22Rv1 (cell line): ENCODE measurements at regions not wholly inside any gene's neighbourhood (a gene's known extent, or its start where the extent isn't known, plus 50 kb on each side); places are given as distances from the start of the nearest gene placed in this dataset.

Source experiments
- H3K27ac ChIP-seq: fragments of 450-650 bp; 2 replicates; pipeline ENCODE4 v1.5.1; 2017
- ZFX ChIP-seq: fragments of 450-650 bp; IDR thresholded peaks from 2 replicates; pipeline ENCODE4 v1.6.1; 2017; ENCODE audit warnings: antibody characterized with exemption, borderline replicate concordance
- TF ChIP-seq, protein P1 (sequence below): fragments of 450-650 bp; IDR thresholded peaks from 2 replicates; pipeline ENCODE4 v1.5.1; 2017; ENCODE audit warnings: mild to moderate bottlenecking

GRCh38 chr4:128521156-128521555 lies 233.5 kb upstream of the PGRMC2 start:
- TF ChIP-seq, protein P1, sequence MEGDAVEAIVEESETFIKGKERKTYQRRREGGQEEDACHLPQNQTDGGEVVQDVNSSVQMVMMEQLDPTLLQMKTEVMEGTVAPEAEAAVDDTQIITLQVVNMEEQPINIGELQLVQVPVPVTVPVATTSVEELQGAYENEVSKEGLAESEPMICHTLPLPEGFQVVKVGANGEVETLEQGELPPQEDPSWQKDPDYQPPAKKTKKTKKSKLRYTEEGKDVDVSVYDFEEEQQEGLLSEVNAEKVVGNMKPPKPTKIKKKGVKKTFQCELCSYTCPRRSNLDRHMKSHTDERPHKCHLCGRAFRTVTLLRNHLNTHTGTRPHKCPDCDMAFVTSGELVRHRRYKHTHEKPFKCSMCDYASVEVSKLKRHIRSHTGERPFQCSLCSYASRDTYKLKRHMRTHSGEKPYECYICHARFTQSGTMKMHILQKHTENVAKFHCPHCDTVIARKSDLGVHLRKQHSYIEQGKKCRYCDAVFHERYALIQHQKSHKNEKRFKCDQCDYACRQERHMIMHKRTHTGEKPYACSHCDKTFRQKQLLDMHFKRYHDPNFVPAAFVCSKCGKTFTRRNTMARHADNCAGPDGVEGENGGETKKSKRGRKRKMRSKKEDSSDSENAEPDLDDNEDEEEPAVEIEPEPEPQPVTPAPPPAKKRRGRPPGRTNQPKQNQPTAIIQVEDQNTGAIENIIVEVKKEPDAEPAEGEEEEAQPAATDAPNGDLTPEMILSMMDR = no peak
- no peak for TF ChIP-seq ZFX
- H3K27ac ChIP-seq = no peak overlapping the region

- H3K27ac ChIP-seq = no peak overlapping the region
Measured at GRCh38 chr4:128519163-128519830, 231.7 kb upstream of the PGRMC2 start.

GRCh38 chr4:128517739-128518510 lies 230.3 kb upstream of the PGRMC2 start:
- TF ChIP-seq, protein P1 = no peak
- no peak for TF ChIP-seq ZFX
- H3K27ac ChIP-seq = peak overlapping the region; percentile 34

More at GRCh38 chr4:128519163-128519830, 231.7 kb upstream of the PGRMC2 start:
- TF ChIP-seq, protein P1 = no peak
- no peak for TF ChIP-seq ZFX

GRCh38 chr4:128517096-128517738 lies 229.6 kb upstream of the PGRMC2 start:
- H3K27ac ChIP-seq = peak overlapping the region; percentile 34
- no peak for TF ChIP-seq ZFX
- TF ChIP-seq, protein P1 = no peak

GRCh38 chr4:128516301-128516969 lies 228.8 kb upstream of the PGRMC2 start:
- H3K27ac ChIP-seq = no peak overlapping the region
- TF ChIP-seq, protein P1 = no peak
- TF ChIP-seq ZFX = no peak

DNA sequence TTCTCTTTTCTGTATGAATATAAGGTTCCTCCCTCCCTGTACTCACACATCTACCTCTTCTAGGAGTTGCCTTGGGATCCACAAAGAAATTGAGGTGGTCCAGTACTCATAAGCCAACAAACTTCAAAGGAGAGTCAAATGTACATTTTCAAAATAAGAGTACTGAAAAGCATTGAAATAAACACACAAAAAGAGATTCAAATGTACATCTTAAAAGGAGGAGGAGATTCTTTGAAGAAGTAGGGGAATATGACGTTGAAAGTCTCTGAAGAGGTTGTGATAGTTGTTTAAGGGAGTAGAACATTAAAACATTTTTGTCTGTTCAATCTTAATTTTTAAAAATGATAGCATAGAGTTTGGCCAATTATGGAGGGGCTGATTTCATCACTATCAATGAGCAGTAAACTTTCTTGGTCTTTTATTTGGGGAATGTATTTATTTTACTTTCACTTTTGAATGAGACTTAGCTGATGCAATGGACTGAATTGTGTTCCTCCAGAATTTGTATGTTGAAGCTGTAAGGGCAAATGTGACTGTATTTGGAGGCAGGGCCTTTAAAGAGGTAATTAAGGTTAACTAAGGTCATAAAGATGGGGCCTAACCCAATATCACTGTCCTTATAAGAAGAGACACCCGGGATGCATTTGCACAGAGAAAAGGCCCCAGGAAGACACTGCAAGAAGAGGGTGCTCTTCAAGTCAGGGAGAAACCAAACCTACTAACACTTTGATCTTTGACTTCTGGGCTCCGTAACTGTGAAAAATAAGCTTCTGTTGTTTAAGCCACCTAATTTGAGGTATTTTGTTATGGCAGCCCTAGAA lies 226.3 kb upstream of the PGRMC2 start:
- no peak overlapping the region for H3K27ac ChIP-seq

More for the DNA sequence above, 226.3 kb upstream of the PGRMC2 start:
- TF ChIP-seq, protein P1 = no peak
- no peak for TF ChIP-seq ZFX
